Stimulated activated naive CD8-positive, alpha-beta T cell treated with anti-CD3 and anti-CD28 coated beads, Interleukin-15, Interleukin-2, amounts not matched to agents 100 U/mL and 50 U/mL, for 24 hours (primary cell): ENCODE measurements at regions not wholly inside any gene's neighbourhood (a gene's known extent, or its start where the extent isn't known, plus 50 kb on each side); places are given as distances from the start of the nearest gene placed in this dataset.
A peak's percentile ranks its signal among the peaks of the same experiment; 100 is the strongest.
"Not testable (repeated sequence)": the region's sequence is repeated elsewhere in the genome, so short reads cannot be mapped to it uniquely, and the experiment has no call there.

Source experiments
- ATAC-seq: fragments of 150-1000 bp; cut with Tn5 transposase; one replicate; pipeline ENCODE4 v1.10.0; 2021
- DNase-seq: peaks from one replicate; pipeline ENCODE4 v3.0.0; 2021

DNA sequence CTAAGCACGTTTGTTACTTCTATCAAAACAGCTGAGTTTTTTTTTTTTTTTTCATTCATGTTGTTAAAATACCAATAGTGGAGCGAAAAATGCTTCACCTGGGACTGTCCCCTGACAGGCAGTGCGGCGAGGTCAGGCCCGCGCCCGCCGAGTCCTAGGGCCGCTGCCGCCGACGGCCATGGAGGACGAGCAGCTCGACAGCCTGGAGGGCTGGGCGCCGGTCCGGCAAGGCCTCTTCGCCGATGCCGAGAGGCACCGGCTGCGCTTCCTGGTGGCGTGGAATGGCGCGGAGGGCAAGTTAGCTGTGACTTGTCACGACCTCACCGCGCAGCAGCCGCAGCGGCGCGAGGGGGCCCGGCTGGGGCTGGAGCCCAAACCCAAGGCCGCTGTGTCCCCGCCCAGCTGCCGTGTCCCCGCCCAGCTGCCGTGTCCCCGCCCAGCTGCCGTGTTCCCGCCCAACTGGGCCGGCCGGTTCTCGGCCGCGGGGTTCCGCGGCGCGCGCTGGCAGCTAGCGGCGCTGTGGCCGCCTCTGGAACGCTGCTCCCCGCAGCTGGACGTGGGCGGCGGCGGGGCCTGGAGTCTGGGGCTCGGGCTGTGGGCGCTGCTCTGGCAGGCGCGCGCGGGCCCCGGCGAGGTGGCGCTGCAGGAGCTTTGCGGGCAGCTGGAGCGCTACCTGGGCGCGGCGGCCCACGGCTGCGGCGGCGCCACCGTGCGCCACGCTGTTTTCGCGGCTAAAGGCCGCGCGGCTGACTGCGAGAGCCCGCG is 56.7 kb upstream of the GOLGA8R start:
- DNase-seq, result peak; percentile 32
- ATAC-seq, result peak; percentile 81

DNA sequence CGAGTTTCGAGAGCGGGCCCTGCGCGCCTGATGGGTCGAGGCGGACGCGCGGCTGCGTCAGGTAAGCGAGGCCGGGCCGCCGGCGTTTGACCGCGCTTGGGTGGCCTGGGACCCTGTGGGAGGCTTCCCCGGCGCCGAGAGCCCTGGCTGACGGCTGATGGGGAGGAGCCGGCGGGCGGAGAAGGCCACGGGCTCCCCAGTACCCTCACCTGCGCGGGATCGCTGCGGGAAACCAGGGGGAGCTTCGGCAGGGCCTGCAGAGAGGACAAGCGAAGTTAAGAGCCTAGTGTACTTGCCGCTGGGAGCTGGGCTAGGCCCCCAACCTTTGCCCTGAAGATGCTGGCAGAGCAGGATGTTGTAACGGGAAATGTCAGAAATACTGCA is 57.3 kb upstream of the GOLGA8R start:
- not testable (repeated sequence) for DNase-seq
- ATAC-seq, result peak; percentile 33

DNA sequence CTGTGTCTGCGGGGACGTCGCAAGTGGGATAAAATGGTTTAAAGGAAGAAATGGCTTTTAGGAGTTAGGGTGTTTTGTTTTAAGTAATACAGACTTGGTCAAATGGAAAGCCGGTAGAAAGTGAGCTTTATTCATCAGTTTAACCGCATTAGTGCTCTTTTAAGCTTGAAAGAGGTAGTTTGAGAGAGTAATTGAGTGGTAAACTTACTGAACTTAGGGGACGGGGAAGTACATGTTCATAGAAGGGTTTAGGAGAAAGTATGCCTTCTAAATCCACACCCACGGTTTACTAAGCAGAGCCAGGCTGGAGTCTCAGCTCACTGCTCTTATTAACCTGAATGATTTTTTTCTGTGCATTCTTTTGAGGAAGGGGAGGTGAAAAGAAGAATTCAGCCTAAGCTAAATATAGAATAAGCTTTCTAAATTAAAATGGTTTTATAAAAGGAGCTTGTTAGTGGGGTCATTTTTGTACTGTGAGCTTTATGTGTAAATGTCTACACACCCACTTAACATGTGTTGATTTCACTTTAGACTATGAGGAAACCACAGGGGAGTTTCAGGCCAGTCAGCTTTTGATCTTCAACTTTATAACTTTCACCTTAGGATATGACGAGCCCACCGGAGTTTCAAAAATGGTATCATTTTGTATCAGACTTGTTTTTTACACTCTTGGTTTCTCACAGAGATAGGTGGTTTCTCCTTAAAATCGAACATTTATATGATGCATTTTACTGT is 57.9 kb upstream of the GOLGA8R start:
- peak; percentile 63 for ATAC-seq
- DNase-seq, result not testable (repeated sequence)

DNA sequence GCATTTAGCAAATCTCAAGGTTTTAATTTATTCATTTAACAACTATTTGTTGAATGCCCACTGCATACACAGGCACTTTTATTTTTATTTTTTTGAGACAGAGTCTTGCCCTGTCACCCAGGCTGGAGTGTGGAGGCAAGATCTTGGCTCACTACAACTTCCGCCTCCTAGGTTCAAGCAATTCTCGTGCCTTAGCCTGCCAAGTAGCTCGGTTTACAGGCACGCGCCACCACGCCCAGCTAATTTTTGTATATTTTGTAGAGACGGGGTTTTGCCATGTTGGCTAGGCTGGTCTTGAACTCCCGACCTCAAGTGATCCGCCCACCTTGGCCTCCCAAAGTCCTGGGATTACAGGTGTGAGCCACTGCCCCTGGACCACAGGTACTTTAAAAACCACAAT is 67.0 kb upstream of the GOLGA8Q start:
- not testable (repeated sequence) for ATAC-seq, DNase-seq

DNA sequence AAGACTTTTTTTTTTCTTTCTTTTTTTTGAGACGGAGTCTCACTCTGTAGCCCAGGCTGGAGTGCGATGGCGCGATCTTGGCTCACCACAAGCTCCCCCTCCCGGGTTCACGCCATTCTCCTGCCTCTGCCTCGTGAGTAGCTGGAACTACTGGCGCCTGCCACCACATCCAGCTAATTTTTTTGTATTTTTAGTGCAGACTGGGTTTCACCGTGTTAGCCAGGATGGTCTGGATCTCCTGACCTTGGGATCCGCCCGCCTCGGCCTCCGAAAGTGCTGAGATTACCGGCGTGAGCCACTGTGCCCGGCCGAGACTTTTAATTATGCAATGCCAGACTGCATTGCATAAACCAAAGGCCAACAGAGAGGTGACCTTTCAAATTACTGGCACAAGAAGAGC is 62.6 kb upstream of the GOLGA8Q start:
- DNase-seq, ATAC-seq: not testable (repeated sequence)

DNA sequence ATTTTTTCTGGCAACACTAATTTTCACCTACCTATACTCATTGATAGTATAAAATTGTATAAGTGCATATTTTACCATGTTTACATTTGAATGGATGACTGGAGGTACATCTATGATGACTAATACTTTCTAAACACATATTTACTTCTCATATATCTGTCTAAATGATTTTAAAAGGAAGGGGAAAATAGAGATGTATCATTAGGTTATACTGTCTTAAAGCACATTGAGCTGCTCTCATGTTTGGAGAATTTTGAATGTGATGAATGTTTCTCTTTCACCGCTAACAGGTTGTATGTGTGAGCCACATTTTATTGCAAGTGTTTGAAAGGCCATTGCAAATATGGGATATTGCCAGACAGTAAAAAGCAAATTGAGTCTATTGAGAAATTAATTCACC is 61.5 kb upstream of the GOLGA8Q start:
- not testable (repeated sequence) for ATAC-seq, DNase-seq

DNA sequence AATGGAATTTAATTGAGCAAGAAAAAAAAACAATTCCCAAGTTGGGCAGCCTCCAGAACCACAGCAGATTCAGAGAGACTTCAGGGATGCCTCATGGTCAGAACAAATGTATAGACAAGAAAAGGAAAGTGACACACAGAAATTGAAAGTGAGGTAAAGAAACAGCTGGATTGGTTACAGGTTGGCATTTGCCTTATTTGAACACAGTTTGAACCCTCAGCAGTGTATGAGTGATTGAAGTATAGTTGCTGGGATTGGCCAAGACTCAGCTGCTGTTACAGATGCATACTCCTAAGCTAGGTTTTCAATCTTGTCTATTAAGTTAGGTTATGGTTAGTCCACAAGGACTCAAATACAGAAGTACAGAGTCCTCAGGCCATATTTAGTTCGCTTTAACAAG is 57.9 kb upstream of the GOLGA8Q start:
- peak; percentile 59 for ATAC-seq
- not testable (repeated sequence) for DNase-seq

DNA sequence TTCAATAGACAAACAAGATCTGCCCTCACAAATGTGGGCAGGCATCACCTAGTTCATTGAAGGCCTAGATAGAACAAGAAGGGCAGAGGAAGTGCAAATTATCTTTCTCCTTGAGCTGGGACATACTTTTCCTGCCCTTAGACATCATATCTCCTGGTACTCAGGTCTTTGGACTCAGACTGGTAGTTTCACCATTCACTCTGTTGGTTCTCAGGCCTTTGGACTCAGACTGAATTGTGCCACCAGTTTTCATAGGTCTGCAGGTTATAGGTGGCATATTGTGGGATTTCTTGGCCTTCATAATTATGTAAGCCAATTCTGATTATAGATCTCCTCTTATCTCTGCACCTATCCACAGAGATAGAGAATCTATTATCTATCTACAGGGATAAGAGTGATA is 54.6 kb upstream of the GOLGA8Q start:
- not testable (repeated sequence) for DNase-seq, ATAC-seq

DNA sequence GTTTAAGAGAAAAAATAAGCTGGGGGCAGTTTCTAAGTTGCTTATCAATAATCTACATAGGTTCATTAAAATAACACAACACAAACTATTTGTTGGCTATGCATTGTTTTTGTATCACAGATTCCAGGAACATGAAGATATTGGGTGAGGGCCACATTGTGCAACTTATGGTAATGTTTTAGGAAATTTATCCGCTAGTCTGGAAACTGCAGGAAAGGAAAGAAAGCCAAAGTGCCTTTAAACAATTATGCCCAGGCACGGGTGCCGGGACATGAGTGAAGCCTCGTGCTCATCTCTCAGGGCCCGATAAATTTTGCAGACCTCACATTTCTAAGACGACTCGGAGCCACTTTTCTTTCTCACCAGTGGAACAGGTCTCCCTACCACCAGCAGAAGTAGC is 52.6 kb upstream of the GOLGA8Q start:
- ATAC-seq, DNase-seq: not testable (repeated sequence)

DNA sequence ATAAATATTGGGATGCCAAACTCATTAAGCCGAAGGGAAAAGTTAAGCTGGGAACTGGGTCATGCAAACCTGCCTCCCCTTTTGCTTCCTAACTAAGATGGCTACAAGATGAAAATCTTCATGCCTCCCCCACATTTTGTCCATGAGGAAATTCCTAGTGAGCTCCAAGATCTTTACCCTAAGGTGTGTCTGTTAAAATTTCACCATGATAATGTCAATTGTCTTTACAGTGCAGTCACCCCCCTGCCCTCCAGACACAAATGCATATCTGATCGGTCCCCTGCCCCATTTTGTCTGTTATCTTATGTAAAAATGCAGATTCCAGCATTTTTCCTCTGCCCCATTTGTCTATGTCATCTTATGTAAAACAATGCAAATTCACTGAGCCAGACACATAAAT is 51.3 kb upstream of the GOLGA8Q start:
- not testable (repeated sequence) for ATAC-seq

More for the DNA sequence above, 51.3 kb upstream of the GOLGA8Q start:
- not testable (repeated sequence) for DNase-seq
